Neural progenitor cell (in vitro differentiated cells): ENCODE measurements at regions not wholly inside any gene's neighbourhood (a gene's known extent, or its start where the extent isn't known, plus 50 kb on each side); places are given as distances from the start of the nearest gene placed in this dataset.
A peak's percentile ranks its signal among the peaks of the same experiment; 100 is the strongest.

Experiments
- DNase-seq: peaks from one replicate; pipeline ENCODE4 v3.0.0-alpha.2; 2016; ENCODE audit warnings: low spot score
- H2AFZ ChIP-seq: fragments of 200-600 bp; sonication (generic); replicated peaks from 2 replicates; pipeline ENCODE4 v1.6.1; 2016; ENCODE audit warnings: antibody characterized with exemption
- H3F3A ChIP-seq: fragments of 200-600 bp; sonication (generic); 2 replicates; pipeline ENCODE4 v1.6.1; 2016; ENCODE audit warnings: antibody characterized with exemption, low read depth
- H3K27ac ChIP-seq: fragments of 200-600 bp; sonication (generic); 2 replicates; pipeline ENCODE4 v1.5.1; 2016; ENCODE audit warnings: mild to moderate bottlenecking
- H3K27me3 ChIP-seq: fragments of 200-600 bp; sonication (generic); 2 replicates; pipeline ENCODE4 v1.6.1; 2016; ENCODE audit warnings: mild to moderate bottlenecking, moderate library complexity
- H3K36me3 ChIP-seq: fragments of 200-600 bp; sonication (generic); 2 replicates; pipeline ENCODE4 v1.5.1; 2016
- H3K4me1 ChIP-seq: fragments of 200-600 bp; sonication (generic); 2 replicates; pipeline ENCODE4 v1.6.1; 2016; ENCODE audit warnings: mixed run types
- H3K4me2 ChIP-seq: fragments of 200-600 bp; sonication (generic); 2 replicates; pipeline ENCODE4 v1.6.1; 2016
- H3K4me3 ChIP-seq: fragments of 200-600 bp; sonication (generic); 2 replicates; pipeline ENCODE4 v1.5.1; 2016
- H3K79me2 ChIP-seq: fragments of 200-600 bp; sonication (generic); 2 replicates; pipeline ENCODE4 v1.6.1; 2016; ENCODE audit warnings: low read depth
- H3K9ac ChIP-seq: fragments of 200-600 bp; sonication (generic); 2 replicates; pipeline ENCODE4 v1.6.1; 2016
- H3K9me3 ChIP-seq: fragments of 200-600 bp; sonication (generic); 2 replicates; pipeline ENCODE4 v1.5.1; 2016; ENCODE audit warnings: low read depth
- H4K20me1 ChIP-seq: fragments of 200-600 bp; sonication (generic); 2 replicates; pipeline ENCODE4 v1.6.1; 2016; ENCODE audit warnings: low read depth
- H3K27ac Mint-ChIP-seq: 3 replicates; pipeline ENCODE4 v1.8.0; 2021; ENCODE audit warnings: mixed read lengths
- H3K27me3 Mint-ChIP-seq: 2 replicates; pipeline ENCODE4 v1.8.0; 2022; ENCODE audit warnings: low read depth, mild to moderate bottlenecking, inconsistent platforms, moderate library complexity, mixed read lengths; ENCODE audit not compliant: insufficient read depth
- H3K36me3 Mint-ChIP-seq: 3 replicates; pipeline ENCODE4 v1.8.0; 2021; ENCODE audit warnings: mixed read lengths
- H3K4me1 Mint-ChIP-seq: 3 replicates; pipeline ENCODE4 v1.8.0; 2021; ENCODE audit warnings: mixed read lengths
- H3K4me3 Mint-ChIP-seq: 3 replicates; pipeline ENCODE4 v1.8.0; 2021; ENCODE audit warnings: mild to moderate bottlenecking, moderate library complexity, mixed read lengths
- H3K9me3 Mint-ChIP-seq: 3 replicates; pipeline ENCODE4 v1.8.0; 2020; ENCODE audit warnings: mixed read lengths
- CTCF ChIP-seq: fragments of 200-600 bp; sonication (generic); IDR thresholded peaks from 2 replicates; pipeline ENCODE4 v1.5.1; 2017; ENCODE audit warnings: antibody characterized with exemption, mild to moderate bottlenecking
- EZH2 ChIP-seq: fragments of 200-600 bp; sonication (generic); IDR thresholded peaks from 2 replicates; pipeline ENCODE4 v1.6.1; 2017; ENCODE audit warnings: antibody characterized with exemption, mild to moderate bottlenecking, moderate library complexity
- EZH2phosphoT487 ChIP-seq: fragments of 200-600 bp; sonication (generic); IDR thresholded peaks from 2 replicates; pipeline ENCODE4 v1.6.1; 2017; ENCODE audit warnings: antibody characterized with exemption

GRCh38 chr5:164202338-164202737 is 696.9 kb downstream of the MAT2B start:
- H3K36me3 ChIP-seq: no peaks in the 10 kb centered on the region
- no peak overlapping the region for H3K4me3 ChIP-seq
- no peak overlapping the region for H3K27ac Mint-ChIP-seq
- TF ChIP-seq EZH2phosphoT487: no peak
- TF ChIP-seq CTCF: no peak
- TF ChIP-seq EZH2: no peak
- H3K4me3 Mint-ChIP-seq: no peak overlapping the region
- no peaks in the 10 kb centered on the region for H3K79me2 ChIP-seq
- no peaks in the 10 kb centered on the region for H3F3A ChIP-seq
- H3K9me3 ChIP-seq: no peaks in the 10 kb centered on the region
- H3K4me2 ChIP-seq: no peak overlapping the region
- H3K9ac ChIP-seq: no peak overlapping the region
- no peaks in the 10 kb centered on the region for H3K4me1 Mint-ChIP-seq
- no peak overlapping the region for H3K27ac ChIP-seq
- no peaks in the 10 kb centered on the region for H4K20me1 ChIP-seq
- no peak overlapping the region for H2AFZ ChIP-seq
- H3K9me3 Mint-ChIP-seq: no peaks in the 10 kb centered on the region
- no peaks in the 10 kb centered on the region for H3K27me3 Mint-ChIP-seq
- H3K27me3 ChIP-seq: no peaks in the 10 kb centered on the region
- H3K4me1 ChIP-seq: no peaks in the 10 kb centered on the region
- H3K36me3 Mint-ChIP-seq: no peaks in the 10 kb centered on the region
- no peak for DNase-seq

- DNase-seq: no peak
- no peaks in the 10 kb centered on the region for H3K79me2 ChIP-seq
- TF ChIP-seq CTCF (no peak), EZH2phosphoT487 (no peak), EZH2 (no peak)
- no peak overlapping the region for H3K4me3 ChIP-seq
- no peaks in the 10 kb centered on the region for H3K36me3 ChIP-seq
- no peaks in the 10 kb centered on the region for H3K27me3 ChIP-seq
- peak overlapping the region; percentile 55 for H2AFZ ChIP-seq
- Mint-ChIP-seq H3K4me1 (no peaks in the 10 kb centered on the region), H3K27ac (no peak overlapping the region), H3K36me3 (no peaks in the 10 kb centered on the region), H3K27me3 (no peaks in the 10 kb centered on the region), H3K4me3 (no peak overlapping the region), H3K9me3 (no peaks in the 10 kb centered on the region)
- no peaks in the 10 kb centered on the region for H3F3A ChIP-seq
- no peak overlapping the region for H3K9ac ChIP-seq
- H3K27ac ChIP-seq: no peak overlapping the region
- H4K20me1 ChIP-seq: no peaks in the 10 kb centered on the region
- H3K9me3 ChIP-seq: no peaks in the 10 kb centered on the region
- H3K4me1 ChIP-seq: no peaks in the 10 kb centered on the region
- no peak overlapping the region for H3K4me2 ChIP-seq
Observed at GRCh38 chr5:164203581-164204225, 698.3 kb downstream of the MAT2B start.

- no peak overlapping the region for H3K27ac Mint-ChIP-seq
- Histone ChIP-seq H3K36me3 (no peaks in the 10 kb centered on the region), H3K9me3 (no peaks in the 10 kb centered on the region), H3K9ac (no peak overlapping the region), H3F3A (no peaks in the 10 kb centered on the region), H2AFZ (peak overlapping the region; percentile 55), H3K27ac (no peak overlapping the region), H3K4me2 (no peak overlapping the region), H4K20me1 (no peaks in the 10 kb centered on the region), H3K27me3 (no peaks in the 10 kb centered on the region), H3K79me2 (no peaks in the 10 kb centered on the region), H3K4me3 (no peak overlapping the region), H3K4me1 (no peaks in the 10 kb centered on the region)
- no peak overlapping the region for H3K4me3 Mint-ChIP-seq
- H3K9me3 Mint-ChIP-seq: no peaks in the 10 kb centered on the region
- H3K4me1 Mint-ChIP-seq: no peaks in the 10 kb centered on the region
- TF ChIP-seq EZH2: no peak
- no peak for TF ChIP-seq CTCF
- TF ChIP-seq EZH2phosphoT487: no peak
- no peaks in the 10 kb centered on the region for H3K36me3 Mint-ChIP-seq
- DNase-seq: no peak
- no peaks in the 10 kb centered on the region for H3K27me3 Mint-ChIP-seq
Observed at GRCh38 chr5:164204338-164204946, 699.0 kb downstream of the MAT2B start.
